Activated CD4-positive, alpha-beta T cell treated with anti-CD3 and anti-CD28 coated beads, Interleukin-10, Interleukin-2, amounts not matched to agents 100 ng/mL and 50 ng/mL, durations not matched to agents 16 hours and 8 hours (primary cell): ENCODE measurements at regions not wholly inside any gene's neighbourhood (a gene's known extent, or its start where the extent isn't known, plus 50 kb on each side); places are given as distances from the start of the nearest gene placed in this dataset.

ENCODE experiments used
- DNase-seq: peaks from one replicate; pipeline ENCODE4 v3.0.0-alpha.2; 2020

- DNase-seq = no peak
These were observed 160.5 kb upstream of the CDH10 start for GRCh38 chr5:24805230-24805629.

- DNase-seq = no peak
These were observed 159.5 kb upstream of the CDH10 start for GRCh38 chr5:24804221-24804681.

- no peak for DNase-seq
These were observed 146.5 kb upstream of the CDH10 start for GRCh38 chr5:24791326-24791725.

- no peak for DNase-seq
These were observed 145.0 kb upstream of the CDH10 start for GRCh38 chr5:24789611-24790351.

- DNase-seq = no peak
These were observed 144.2 kb upstream of the CDH10 start for GRCh38 chr5:24788829-24789514.

GRCh38 chr5:24786108-24786507, 141.3 kb upstream of the CDH10 start:
- no peak for DNase-seq

- DNase-seq = no peak
These were observed 138.8 kb upstream of the CDH10 start for GRCh38 chr5:24783596-24783995.

- DNase-seq = no peak
These were observed 132.6 kb upstream of the CDH10 start for GRCh38 chr5:24777392-24777791.

GRCh38 chr5:24773261-24773660, 128.5 kb upstream of the CDH10 start:
- DNase-seq = no peak

- DNase-seq = no peak
These were observed 122.3 kb upstream of the CDH10 start for GRCh38 chr5:24767086-24767485.

- DNase-seq = no peak
These were observed 120.4 kb upstream of the CDH10 start for GRCh38 chr5:24765219-24765618.

- DNase-seq = no peak
These were observed 105.6 kb upstream of the CDH10 start for GRCh38 chr5:24750355-24750754.

- DNase-seq = no peak
These were observed 104.9 kb upstream of the CDH10 start for GRCh38 chr5:24749701-24750100.

GRCh38 chr5:24747327-24747726, 102.5 kb upstream of the CDH10 start:
- DNase-seq = no peak

GRCh38 chr5:24742334-24742733, 97.6 kb upstream of the CDH10 start:
- DNase-seq = no peak

GRCh38 chr5:24737163-24737562, 92.4 kb upstream of the CDH10 start:
- no peak for DNase-seq

GRCh38 chr5:24735284-24735683, 90.5 kb upstream of the CDH10 start:
- DNase-seq = no peak

- no peak for DNase-seq
These were observed 87.4 kb upstream of the CDH10 start for GRCh38 chr5:24732184-24732583.

- no peak for DNase-seq
These were observed 76.0 kb upstream of the CDH10 start for GRCh38 chr5:24720743-24721142.

- DNase-seq = no peak
These were observed 70.0 kb upstream of the CDH10 start for GRCh38 chr5:24714746-24715145.

- DNase-seq = no peak
These were observed 68.2 kb upstream of the CDH10 start for GRCh38 chr5:24712947-24713346.

- no peak for DNase-seq
These were observed 67.3 kb upstream of the CDH10 start for GRCh38 chr5:24712047-24712446.

- DNase-seq = no peak
These were observed 59.2 kb upstream of the CDH10 start for GRCh38 chr5:24703934-24704333.
